Epidermal melanocyte (primary cell): ENCODE measurements at regions not wholly inside any gene's neighbourhood (a gene's known extent, or its start where the extent isn't known, plus 50 kb on each side); places are given as distances from the start of the nearest gene placed in this dataset.
"Not testable (repeated sequence)": the region's sequence is repeated elsewhere in the genome, so short reads cannot be mapped to it uniquely, and the experiment has no call there.

Source experiments
- DNase-seq: peaks from one replicate; pipeline ENCODE4 v3.0.0; 2011; ENCODE audit warnings: low spot score; ENCODE audit not compliant: insufficient read length

GRCh38 chr12:87585882-87586557 lies 443.2 kb downstream of the C12orf50 start:
- DNase-seq = no peak

DNA sequence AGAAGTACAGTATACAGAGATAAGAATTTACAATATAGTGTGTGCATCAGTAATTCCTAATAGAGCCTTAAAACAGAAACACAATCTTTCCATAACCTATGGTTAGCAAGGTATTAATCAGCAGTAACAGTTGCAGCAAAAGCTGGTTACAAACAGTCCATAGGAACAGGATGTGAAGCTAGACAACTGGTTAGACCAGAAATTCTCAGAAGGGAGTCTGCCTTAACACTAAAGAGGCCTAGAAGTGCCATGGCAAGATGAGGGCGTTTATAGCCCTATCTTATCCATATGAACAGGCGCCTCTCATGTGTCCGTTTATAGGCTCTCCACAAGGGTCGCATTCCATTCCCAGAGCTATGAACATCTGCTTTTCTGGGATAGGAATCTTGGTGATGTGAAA lies 450.1 kb downstream of the C12orf50 start:
- DNase-seq = not testable (repeated sequence)

DNA sequence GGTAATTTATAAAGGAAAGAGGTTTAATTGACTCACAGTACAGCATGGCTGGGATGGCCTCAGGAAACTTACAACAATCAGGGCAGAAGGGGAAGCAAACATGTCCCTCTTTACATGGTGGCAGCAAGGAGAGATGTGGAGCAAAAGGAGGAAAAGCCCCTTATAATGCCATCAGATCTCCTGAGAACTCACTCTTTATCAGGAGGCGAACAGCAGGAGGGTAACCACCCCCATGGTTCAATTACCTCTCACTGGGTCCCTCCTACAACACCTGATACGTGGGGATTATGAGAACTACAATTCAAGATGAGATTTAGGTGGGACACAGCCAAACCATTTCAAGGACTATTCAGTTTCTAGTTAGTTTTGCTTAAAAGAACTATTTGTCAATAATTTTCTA lies 453.3 kb downstream of the C12orf50 start:
- DNase-seq = no peak

DNA sequence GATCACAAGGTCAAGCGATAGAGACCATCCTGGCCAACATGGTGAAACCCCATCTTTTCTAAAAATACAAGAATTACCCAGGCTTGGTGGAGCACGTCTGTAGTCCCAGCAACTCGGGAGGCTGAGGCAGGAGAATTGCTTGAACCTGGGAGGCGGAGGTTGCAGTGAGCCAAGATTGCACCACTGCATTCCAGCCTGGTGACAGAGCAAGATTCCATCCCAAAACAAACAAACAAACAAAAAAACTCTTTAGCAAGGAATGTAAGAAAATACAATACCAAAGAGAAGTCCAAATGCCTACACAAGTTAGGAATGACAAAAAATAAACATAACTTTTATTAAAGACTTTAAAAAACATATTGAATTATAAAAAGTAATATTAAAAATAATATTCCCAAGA lies 462.3 kb downstream of the C12orf50 start:
- DNase-seq = not testable (repeated sequence)

GRCh38 chr12:87556985-87557384 lies 472.2 kb downstream of the C12orf50 start:
- DNase-seq = no peak

- not testable (repeated sequence) for DNase-seq
These were observed 498.0 kb downstream of the C12orf50 start for GRCh38 chr12:87531213-87531612.

DNA sequence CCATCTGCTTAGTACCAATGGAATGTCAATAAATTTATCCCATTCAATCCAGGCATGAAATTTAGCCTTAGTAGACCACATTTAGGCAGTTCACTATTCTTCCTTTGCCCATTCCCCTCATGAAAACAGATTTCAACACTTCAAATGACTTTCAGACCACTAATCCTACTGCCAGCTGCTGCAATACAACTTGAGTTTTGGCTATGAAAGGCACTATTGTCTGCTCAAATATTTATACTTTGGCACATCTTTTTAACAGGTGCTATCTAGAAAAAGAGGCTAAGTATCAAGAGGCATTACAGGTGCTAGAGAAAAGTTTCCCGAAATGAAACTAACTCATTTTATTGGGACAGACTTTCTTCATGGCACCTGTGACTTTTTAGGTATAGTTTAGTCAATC lies 499.8 kb downstream of the C12orf50 start:
- DNase-seq = no peak

- no peak for DNase-seq
These were observed 508.2 kb downstream of the C12orf50 start for GRCh38 chr12:87520968-87521367.

DNA sequence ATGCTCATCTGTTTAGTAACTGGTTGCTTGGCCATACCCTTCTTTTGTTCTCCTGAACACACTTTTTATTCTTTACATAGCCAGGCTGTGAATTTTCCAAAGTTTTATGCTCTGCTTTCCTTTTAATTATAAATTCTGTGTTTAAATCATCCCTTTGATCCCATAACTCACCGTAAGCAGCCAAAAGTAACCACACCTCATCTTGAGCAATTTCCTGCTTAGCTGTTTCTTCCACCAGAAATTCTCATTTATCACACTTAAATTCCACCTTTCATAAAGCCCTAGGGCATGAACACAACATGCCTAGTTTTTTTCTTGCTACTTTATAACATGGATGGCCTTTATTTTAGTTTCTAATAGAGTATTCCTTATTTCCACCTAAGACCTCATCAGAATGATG lies 510.7 kb downstream of the C12orf50 start:
- DNase-seq = no peak

DNA sequence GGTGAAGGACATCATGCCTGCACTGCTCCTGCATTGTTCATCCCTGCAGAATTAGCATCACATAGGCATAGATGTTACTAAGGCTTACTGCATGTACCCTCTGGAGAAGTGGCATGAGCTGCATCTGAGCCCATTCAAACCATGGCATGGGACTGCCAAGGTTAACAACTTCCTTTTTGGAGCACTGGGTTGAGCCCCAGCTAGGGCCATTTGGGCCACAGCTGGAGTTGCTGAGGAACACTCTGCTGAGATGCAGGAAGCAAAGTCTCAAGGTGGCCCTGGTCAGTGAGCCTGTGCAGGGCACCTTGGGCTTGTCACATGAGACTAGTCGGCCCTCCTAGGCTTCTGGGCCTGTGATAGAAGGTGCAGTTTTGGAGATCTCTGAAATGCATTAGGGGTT lies 511.2 kb downstream of the C12orf50 start:
- no peak for DNase-seq

GRCh38 chr12:87513536-87514280 lies 515.5 kb downstream of the C12orf50 start:
- no peak for DNase-seq

DNA sequence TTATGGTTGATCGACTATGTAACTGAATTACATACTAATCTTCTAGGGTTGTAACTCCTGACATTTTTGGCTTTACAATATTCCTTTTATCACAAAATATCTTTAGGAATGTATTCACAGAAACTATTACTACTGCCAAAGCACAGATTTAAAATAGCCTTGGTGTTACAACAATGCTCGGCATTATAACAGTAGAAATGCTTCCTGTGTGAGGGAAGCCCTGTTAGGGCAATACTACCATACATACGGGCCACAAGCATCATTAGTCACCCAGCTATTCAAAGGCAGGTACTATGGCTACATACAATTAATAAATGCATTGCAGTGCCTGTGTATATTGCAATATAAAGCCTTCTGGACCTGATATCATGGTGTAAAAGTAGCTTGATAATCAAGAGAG lies 517.8 kb downstream of the C12orf50 start:
- no peak for DNase-seq

DNA sequence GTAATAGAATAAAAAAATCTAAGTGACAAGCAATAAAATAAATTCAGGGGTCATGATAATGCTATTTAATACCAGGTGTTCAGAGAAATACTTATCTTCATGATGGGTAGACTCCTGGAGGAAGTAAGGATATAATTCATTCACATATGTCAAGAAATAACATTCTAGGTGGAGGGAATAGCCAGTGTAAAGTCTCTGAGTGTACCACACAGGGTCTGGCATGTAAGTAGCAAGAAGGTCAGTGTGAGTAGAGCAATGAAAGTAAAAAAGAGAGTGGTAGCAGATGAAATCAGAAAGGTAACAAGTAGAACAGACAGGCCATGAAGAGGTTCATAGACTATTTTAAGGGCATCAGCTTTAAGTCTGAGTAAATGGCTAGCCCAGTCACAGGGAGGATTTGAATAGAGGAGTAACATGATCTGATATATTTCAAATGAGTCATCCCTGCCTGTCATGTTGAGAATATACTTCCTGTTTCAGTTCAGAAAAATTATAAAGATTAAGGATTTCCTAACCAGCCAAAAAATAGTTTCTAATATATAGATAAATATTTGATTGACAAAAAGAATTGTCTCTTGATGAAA lies 519.9 kb downstream of the C12orf50 start:
- DNase-seq = no peak

GRCh38 chr12:87491598-87491997 lies 537.6 kb downstream of the C12orf50 start:
- DNase-seq = no peak

DNA sequence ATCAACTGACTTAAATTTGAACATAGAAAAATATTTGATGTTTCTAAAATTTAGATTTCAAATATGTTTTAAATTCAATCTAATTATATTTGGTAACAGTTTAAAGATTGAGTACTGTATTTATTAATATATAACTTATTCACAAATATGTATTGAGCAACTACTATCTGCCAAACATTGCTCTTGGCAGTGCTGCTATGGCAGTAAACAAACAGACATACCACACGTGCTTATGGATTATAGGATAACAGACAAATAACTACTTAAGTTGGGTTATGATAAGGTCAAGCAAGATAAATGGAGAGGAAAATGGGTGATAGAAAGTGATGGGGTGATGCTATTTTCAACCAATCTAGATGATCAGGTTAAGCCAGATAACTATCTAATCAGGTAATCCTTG lies 538.1 kb downstream of the C12orf50 start:
- DNase-seq = no peak

- no peak for DNase-seq
These were observed 559.9 kb downstream of the C12orf50 start for GRCh38 chr12:87469295-87469694.

DNA sequence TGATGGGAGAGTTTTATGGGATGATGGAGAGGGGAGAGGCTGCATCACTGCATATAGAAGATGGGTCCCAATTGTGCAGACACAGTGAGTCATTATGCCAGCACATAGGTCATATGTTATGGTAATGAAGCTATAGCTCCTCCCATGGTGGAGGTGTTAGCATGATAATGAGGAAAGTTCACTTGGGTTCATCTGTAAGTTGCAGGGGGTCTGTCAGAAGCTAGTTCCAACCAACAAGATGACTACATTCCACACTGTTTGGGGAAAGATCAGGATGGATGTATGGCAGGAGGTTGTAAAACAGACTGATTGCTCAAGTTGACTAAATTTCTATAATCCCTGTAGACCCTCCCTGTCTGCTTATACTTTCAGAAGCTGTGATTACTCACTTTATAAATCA lies 561.3 kb downstream of the C12orf50 start:
- no peak for DNase-seq

GRCh38 chr12:87464565-87464964 lies 564.6 kb downstream of the C12orf50 start:
- no peak for DNase-seq

GRCh38 chr12:87444039-87444438 lies 585.2 kb downstream of the C12orf50 start:
- no peak for DNase-seq

DNA sequence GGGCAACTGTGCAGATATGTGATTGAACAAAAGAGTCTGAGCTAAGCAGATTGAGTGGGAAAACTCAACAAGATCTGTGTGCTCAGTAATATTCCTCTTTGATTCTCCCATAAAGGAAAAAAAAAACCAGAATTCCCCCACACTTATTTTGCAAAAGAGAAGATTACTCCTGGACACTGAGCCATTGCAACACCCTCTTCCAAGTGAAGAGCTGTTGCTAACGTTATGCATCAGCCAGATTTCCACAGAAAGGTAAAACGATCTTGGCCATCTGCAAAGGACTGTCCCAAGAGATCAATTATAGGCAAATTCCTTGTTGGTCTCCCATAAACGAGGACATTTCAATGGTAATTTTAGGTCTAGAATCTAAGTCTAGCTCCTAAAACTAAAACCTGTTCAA lies 587.7 kb downstream of the C12orf50 start:
- no peak for DNase-seq

GRCh38 chr12:87439990-87440827 lies 589.0 kb downstream of the C12orf50 start:
- DNase-seq = peak; percentile 19

- no peak for DNase-seq
These were observed 598.8 kb downstream of the C12orf50 start for GRCh38 chr12:87430444-87430843.
